ENCODE measurements at regions not wholly inside any gene's neighbourhood (a gene's known extent, or its start where the extent isn't known, plus 50 kb on each side); places are given as distances from the start of the nearest gene placed in this dataset.
"Not testable (repeated sequence)": the region's sequence is repeated elsewhere in the genome, so short reads cannot be mapped to it uniquely, and the experiment has no call there.

DNA sequence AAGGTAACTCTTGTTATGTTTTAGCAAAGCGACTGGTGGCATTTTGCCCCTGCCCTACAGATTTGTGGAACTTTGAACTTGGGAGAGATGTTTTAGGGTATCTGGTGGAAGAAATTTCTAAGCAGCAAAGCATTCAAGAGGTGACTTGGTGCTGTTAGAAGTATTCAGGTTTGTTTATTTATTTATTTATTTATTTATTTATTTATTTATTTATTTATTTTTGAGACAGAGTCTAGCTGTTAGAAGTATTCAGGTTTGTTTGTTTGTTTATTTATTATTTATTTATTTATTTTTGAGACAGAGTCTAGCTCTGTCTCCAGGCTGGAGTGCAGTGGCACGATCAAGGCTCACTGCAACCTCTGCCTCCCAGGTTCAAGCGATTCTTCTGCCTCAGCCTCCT, 89.8 kb upstream of the DDHD1 start:
- TF ChIP-seq CC2D1A (IDR thresholded peaks at IDR 0.05); POLR2A (conservative IDR thresholded peaks at IDR 0.05); BHLHE40 (IDR thresholded peaks at IDR 0.05; ENCODE audit: low read length); KLF10 (CRISPR knock-in tag; IDR thresholded peaks at IDR 0.05); BRD4 (IDR thresholded peaks at IDR 0.05); SP2 (IDR thresholded peaks at IDR 0.05; ENCODE audit: extremely low read depth, low read depth, low read length, poor library complexity, severe bottlenecking); ZBTB26 (CRISPR knock-in tag; IDR thresholded peaks at IDR 0.05): not testable (repeated sequence)
